ENCODE measurements at regions not wholly inside any gene's neighbourhood (a gene's known extent, or its start where the extent isn't known, plus 50 kb on each side); places are given as distances from the start of the nearest gene placed in this dataset.

- no peaks in the 10 kb centered on the region for H3K27me3 ChIP-seq
- no peaks in the 10 kb centered on the region for H3K36me3 ChIP-seq
- H3K4me3 ChIP-seq: no peak overlapping the region
- no peaks in the 10 kb centered on the region for H3K4me1 ChIP-seq
- no peaks in the 10 kb centered on the region for H3K9me3 ChIP-seq
- TF ChIP-seq POLR2A (IDR thresholded peaks at IDR 0.05) (no peak), CTCF (IDR thresholded peaks at IDR 0.05) (no peak)
- no peak overlapping the region for H3K27ac ChIP-seq
- no peak for DNase-seq
Observed at GRCh38 chr1:199151634-199152425, 513.0 kb downstream of the PTPRC start.

- H3K4me3 ChIP-seq: no peak overlapping the region
- H3K4me1 ChIP-seq: no peaks in the 10 kb centered on the region
- H3K27ac ChIP-seq: no peak overlapping the region
- no peak for DNase-seq
- no peaks in the 10 kb centered on the region for H3K27me3 ChIP-seq
- no peak for TF ChIP-seq POLR2A (IDR thresholded peaks at IDR 0.05)
- TF ChIP-seq CTCF (IDR thresholded peaks at IDR 0.05): no peak
- no peaks in the 10 kb centered on the region for H3K9me3 ChIP-seq
- no peaks in the 10 kb centered on the region for H3K36me3 ChIP-seq
Observed at GRCh38 chr1:199152676-199153075, 513.8 kb downstream of the PTPRC start.

- no peaks in the 10 kb centered on the region for H3K4me1 ChIP-seq
- no peaks in the 10 kb centered on the region for H3K36me3 ChIP-seq
- H3K9me3 ChIP-seq: no peaks in the 10 kb centered on the region
- TF ChIP-seq CTCF (IDR thresholded peaks at IDR 0.05) (no peak), POLR2A (IDR thresholded peaks at IDR 0.05) (no peak)
- no peaks in the 10 kb centered on the region for H3K27me3 ChIP-seq
- no peak overlapping the region for H3K27ac ChIP-seq
- DNase-seq: no peak
- no peak overlapping the region for H3K4me3 ChIP-seq
Observed at GRCh38 chr1:199155166-199156019, 516.6 kb downstream of the PTPRC start.

GRCh38 chr1:199157494-199157893 lies 518.7 kb downstream of the PTPRC start:
- DNase-seq: no peak
- no peak overlapping the region for H3K27ac ChIP-seq
- H3K4me1 ChIP-seq: no peaks in the 10 kb centered on the region
- H3K9me3 ChIP-seq: no peaks in the 10 kb centered on the region
- H3K36me3 ChIP-seq: no peaks in the 10 kb centered on the region
- TF ChIP-seq CTCF (IDR thresholded peaks at IDR 0.05): no peak
- TF ChIP-seq POLR2A (IDR thresholded peaks at IDR 0.05): no peak
- no peak overlapping the region for H3K4me3 ChIP-seq
- no peaks in the 10 kb centered on the region for H3K27me3 ChIP-seq

- Histone ChIP-seq H3K4me3 (no peak overlapping the region), H3K27me3 (no peaks in the 10 kb centered on the region), H3K4me1 (no peaks in the 10 kb centered on the region), H3K9me3 (no peaks in the 10 kb centered on the region), H3K36me3 (no peaks in the 10 kb centered on the region), H3K27ac (no peak overlapping the region)
- no peak for DNase-seq
- TF ChIP-seq POLR2A (IDR thresholded peaks at IDR 0.05): no peak
- TF ChIP-seq CTCF (IDR thresholded peaks at IDR 0.05): no peak
Observed at GRCh38 chr1:199160521-199161318, 521.9 kb downstream of the PTPRC start.

All from Peyer's patch (tissue), 4 donors.